Liver (tissue), 8 donors: ENCODE measurements at regions not wholly inside any gene's neighbourhood (a gene's known extent, or its start where the extent isn't known, plus 50 kb on each side); places are given as distances from the start of the nearest gene placed in this dataset.

Experiments
- DNase-seq: peaks from one replicate; pipeline ENCODE4 v3.0.0-alpha.2; 2017; ENCODE audit warnings: low spot score
- H3K27ac ChIP-seq, 2 donors: one replicate each; pipeline ENCODE4 v1.7.0; 2013; ENCODE audit warnings: inconsistent platforms in 2 of 2, low read length in 2 of 2, control low read depth in 1 of 2, low read depth in 1 of 2, mild to moderate bottlenecking in 1 of 2
- H3K27me3 ChIP-seq, 4 donors: one replicate each; pipeline versions ENCODE4 v1.6.1 to v1.7.0; 2013; ENCODE audit warnings: low read length in 3 of 4, inconsistent platforms in 1 of 4, mild to moderate bottlenecking in 1 of 4, moderate library complexity in 1 of 4; ENCODE audit not compliant: control insufficient read depth in 4 of 4, insufficient read depth in 4 of 4
- H3K36me3 ChIP-seq, 4 donors: one replicate each; pipeline versions ENCODE4 v1.6.1 to v1.7.0; 2013; ENCODE audit warnings: low read length in 3 of 4, mild to moderate bottlenecking in 3 of 4, low read depth in 1 of 4, moderate library complexity in 1 of 4; ENCODE audit not compliant: control insufficient read depth in 4 of 4, insufficient read depth in 3 of 4
- H3K4me1 ChIP-seq, 4 donors: one replicate each; pipeline versions ENCODE4 v1.6.1 to v1.7.0; 2013; ENCODE audit warnings: low read length in 3 of 4, mild to moderate bottlenecking in 3 of 4, moderate library complexity in 1 of 4; ENCODE audit not compliant: control insufficient read depth in 4 of 4, insufficient read depth in 4 of 4
- H3K4me3 ChIP-seq, 3 donors: one replicate each; pipeline versions ENCODE4 v1.6.1 to v1.7.0; 2013; ENCODE audit warnings: low read length in 3 of 3, control low read depth in 1 of 3, low read depth in 1 of 3, mild to moderate bottlenecking in 1 of 3
- H3K9ac ChIP-seq, 2 donors: one replicate each; pipeline ENCODE4 v1.7.0; 2013; ENCODE audit warnings: low read length in 2 of 2, mild to moderate bottlenecking in 2 of 2, moderate library complexity in 2 of 2, control low read depth in 1 of 2, low read depth in 1 of 2
- H3K9me3 ChIP-seq, 4 donors: one replicate each; pipeline versions ENCODE4 v1.6.1 to v1.7.0; 2013; ENCODE audit warnings: low read length in 3 of 4; ENCODE audit not compliant: control insufficient read depth in 4 of 4
- EGR1 ChIP-seq, 2 donors: IDR thresholded peaks; 2 replicates each; pipeline ENCODE4 v1.6.1; 2016 to 2018; ENCODE audit warnings: antibody characterized with exemption in 2 of 2, low read depth in 2 of 2
- FOXA2 ChIP-seq: IDR thresholded peaks from 2 replicates; pipeline ENCODE4 v1.6.1; 2016; ENCODE audit warnings: antibody characterized with exemption
- GABPA ChIP-seq, 2 donors: IDR thresholded peaks in 1 of 2; conservative IDR thresholded peaks in 1 of 2; 2 replicates each; pipeline ENCODE4 v1.6.1; 2016; ENCODE audit warnings: antibody characterized with exemption in 2 of 2, mild to moderate bottlenecking in 1 of 2, moderate library complexity in 1 of 2
- HNF4G ChIP-seq: IDR thresholded peaks from 2 replicates; pipeline ENCODE4 v1.6.1; 2016; ENCODE audit warnings: antibody characterized with exemption
- JUND ChIP-seq, 2 donors: IDR thresholded peaks; 2 replicates each; pipeline ENCODE4 v1.6.1; 2016; ENCODE audit warnings: antibody characterized with exemption in 2 of 2
- MAX ChIP-seq: IDR thresholded peaks from 2 replicates; pipeline ENCODE4 v1.6.1; 2016; ENCODE audit warnings: antibody characterized with exemption
- RAD21 ChIP-seq, 2 donors: IDR thresholded peaks; 2 replicates each; pipeline ENCODE4 v1.6.1; 2016; ENCODE audit warnings: antibody characterized with exemption in 2 of 2, mild to moderate bottlenecking in 2 of 2
- RXRA ChIP-seq, 2 donors: IDR thresholded peaks; 2 replicates each; pipeline ENCODE4 v1.6.1; 2017 to 2018; ENCODE audit warnings: antibody characterized with exemption in 2 of 2, mild to moderate bottlenecking in 1 of 2
- SP1 ChIP-seq: IDR thresholded peaks from 2 replicates; pipeline ENCODE4 v1.6.1; 2018; ENCODE audit warnings: antibody characterized with exemption, mild to moderate bottlenecking
- TAF1 ChIP-seq: conservative IDR thresholded peaks from 2 replicates; pipeline ENCODE4 v1.6.1; 2016; ENCODE audit warnings: antibody characterized with exemption, mild to moderate bottlenecking
- YY1 ChIP-seq: IDR thresholded peaks from 2 replicates; pipeline ENCODE4 v1.6.1; 2016; ENCODE audit warnings: antibody characterized with exemption, mild to moderate bottlenecking
- ZBTB33 ChIP-seq: IDR thresholded peaks from 2 replicates; pipeline ENCODE4 v1.6.1; 2016; ENCODE audit warnings: antibody characterized with exemption
- WGBS: extraction: QIAGEN DNeasy Blood & Tissue Kit; methylation state at CpG from one replicate; pipeline ENCODE4 v1.1.7; 2013; 5-methylcytosine and 5-hydroxymethylcytosine counted together
- TF ChIP-seq, protein P1 (sequence below): fragments of 150-350 bp; IDR thresholded peaks from 2 replicates; pipeline ENCODE4 v1.5.1; 2017; ENCODE audit warnings: improper control_type of control experiment, low read depth, low read length; ENCODE audit not compliant: missing input control
- TF ChIP-seq, protein P2 (sequence below): IDR thresholded peaks from 2 replicates; pipeline ENCODE4 v1.6.1; 2016; ENCODE audit warnings: antibody characterized with exemption, mild to moderate bottlenecking
- donor health status: healthy.
- donor health status: healthy.
- donor health status: healthy.
- donor health status: healthy.
- donor health status: healthy.

DNA sequence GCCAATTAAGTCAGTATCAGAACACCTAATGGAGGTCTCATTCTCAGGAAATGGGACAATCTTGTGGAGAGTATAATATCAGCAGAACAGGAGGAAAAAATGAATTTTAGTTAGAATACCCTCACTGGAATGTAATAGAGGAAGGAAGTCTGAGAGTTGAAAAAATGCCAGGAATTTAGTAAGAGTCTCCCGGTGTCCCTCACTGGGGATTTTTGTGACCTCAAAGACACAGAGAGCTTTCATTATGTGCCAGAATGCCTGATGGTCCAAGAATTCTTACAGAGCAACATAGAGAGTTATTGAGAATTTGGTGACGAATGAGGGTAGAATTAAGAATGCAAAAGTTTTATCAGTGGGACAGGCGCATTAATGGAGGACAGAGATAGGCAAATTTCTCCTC, 443.5 kb upstream of the B3GALT2 start:
- WGBS = 63% methylated on average over 3 of the region's 3 CpGs
- Histone ChIP-seq H3K27me3 (no peaks in the 10 kb centered on the region), H3K4me1 (peaks cover 0 to 8% (median 0%) of the 10 kb centered on the region in 4 donors), H3K27ac (no peak overlapping the region), H3K9ac (no peak overlapping the region), H3K4me3 (no peak overlapping the region), H3K9me3 (no peaks in the 10 kb centered on the region), H3K36me3 (no peaks in the 10 kb centered on the region)
- no peak for DNase-seq
- TF ChIP-seq FOXA2 = no peak
- no peak for TF ChIP-seq ZBTB33
- no peak for TF ChIP-seq SP1
- TF ChIP-seq RXRA (IDR thresholded peaks at IDR 0.05) = no peak
- TF ChIP-seq EGR1 (IDR thresholded peaks at IDR 0.05; ENCODE audit: low read depth in 2 of 2) = no peak

GRCh38 chr1:193626695-193627094, 440.3 kb upstream of the B3GALT2 start:
- no peak for TF ChIP-seq HNF4G
- TF ChIP-seq RXRA (IDR thresholded peaks at IDR 0.05) = no peak
- TF ChIP-seq YY1 = no peak
- TF ChIP-seq RAD21 (IDR thresholded peaks at IDR 0.05) = no peak
- no peak for TF ChIP-seq MAX
- H3K9ac ChIP-seq = no peak overlapping the region
- 86% methylated on average over 2 of the region's 2 CpGs for WGBS
- H3K36me3 ChIP-seq = no peaks in the 10 kb centered on the region
- peaks cover 0 to 8% (median 0%) of the 10 kb centered on the region in 4 donors for H3K4me1 ChIP-seq
- no peaks in the 10 kb centered on the region for H3K27me3 ChIP-seq
- H3K4me3 ChIP-seq = no peak overlapping the region
- no peak overlapping the region for H3K27ac ChIP-seq
- DNase-seq = no peak
- no peaks in the 10 kb centered on the region for H3K9me3 ChIP-seq

DNA sequence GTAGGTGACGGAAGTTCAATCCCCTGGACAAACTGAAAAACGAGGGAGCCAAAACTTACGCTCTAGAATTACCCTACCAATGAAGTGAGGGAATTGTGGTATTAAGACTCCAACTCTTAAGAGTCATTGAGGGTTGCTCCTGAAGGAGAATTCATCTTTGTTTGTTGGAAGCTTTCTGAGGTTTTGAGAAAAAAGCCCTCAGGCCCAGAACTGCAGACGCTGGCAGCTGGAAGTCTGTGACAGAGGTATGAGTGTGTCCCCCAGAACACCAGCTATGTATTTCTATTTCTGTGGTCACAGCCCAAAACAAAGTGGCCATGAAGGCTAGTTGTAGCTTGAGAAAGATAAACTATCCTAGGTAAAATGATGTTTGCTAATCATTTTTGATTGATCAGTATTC, 438.8 kb upstream of the B3GALT2 start:
- TF ChIP-seq HNF4G (no peak), JUND (IDR thresholded peaks at IDR 0.05) (no peak), RAD21 (IDR thresholded peaks at IDR 0.05) (no peak), ZBTB33 (no peak)
- 74% methylated on average over 4 of the region's 4 CpGs for WGBS
- no peaks in the 10 kb centered on the region for H3K27me3 ChIP-seq

GRCh38 chr1:193619911-193620310, 433.5 kb upstream of the B3GALT2 start:
- H3K4me1 ChIP-seq = no peaks in the 10 kb centered on the region
- no peak overlapping the region for H3K9ac ChIP-seq
- no peak for DNase-seq
- 95% methylated on average over 2 of the region's 2 CpGs for WGBS
- H3K27me3 ChIP-seq = no peaks in the 10 kb centered on the region
- no peak overlapping the region for H3K27ac ChIP-seq
- no peaks in the 10 kb centered on the region for H3K9me3 ChIP-seq
- no peaks in the 10 kb centered on the region for H3K36me3 ChIP-seq
- H3K4me3 ChIP-seq = no peak overlapping the region
- TF ChIP-seq FOXA2 (no peak), YY1 (no peak), HNF4G (no peak), RAD21 (IDR thresholded peaks at IDR 0.05) (no peak), RXRA (IDR thresholded peaks at IDR 0.05) (no peak), GABPA (IDR thresholded peaks at IDR 0.05 in 1 of 2, conservative IDR thresholded peaks at IDR 0.05 in 1 of 2) (no peak), JUND (IDR thresholded peaks at IDR 0.05) (no peak), TAF1 (no peak)
- TF ChIP-seq, protein P1, sequence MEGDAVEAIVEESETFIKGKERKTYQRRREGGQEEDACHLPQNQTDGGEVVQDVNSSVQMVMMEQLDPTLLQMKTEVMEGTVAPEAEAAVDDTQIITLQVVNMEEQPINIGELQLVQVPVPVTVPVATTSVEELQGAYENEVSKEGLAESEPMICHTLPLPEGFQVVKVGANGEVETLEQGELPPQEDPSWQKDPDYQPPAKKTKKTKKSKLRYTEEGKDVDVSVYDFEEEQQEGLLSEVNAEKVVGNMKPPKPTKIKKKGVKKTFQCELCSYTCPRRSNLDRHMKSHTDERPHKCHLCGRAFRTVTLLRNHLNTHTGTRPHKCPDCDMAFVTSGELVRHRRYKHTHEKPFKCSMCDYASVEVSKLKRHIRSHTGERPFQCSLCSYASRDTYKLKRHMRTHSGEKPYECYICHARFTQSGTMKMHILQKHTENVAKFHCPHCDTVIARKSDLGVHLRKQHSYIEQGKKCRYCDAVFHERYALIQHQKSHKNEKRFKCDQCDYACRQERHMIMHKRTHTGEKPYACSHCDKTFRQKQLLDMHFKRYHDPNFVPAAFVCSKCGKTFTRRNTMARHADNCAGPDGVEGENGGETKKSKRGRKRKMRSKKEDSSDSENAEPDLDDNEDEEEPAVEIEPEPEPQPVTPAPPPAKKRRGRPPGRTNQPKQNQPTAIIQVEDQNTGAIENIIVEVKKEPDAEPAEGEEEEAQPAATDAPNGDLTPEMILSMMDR = no peak
- TF ChIP-seq, protein P2, sequence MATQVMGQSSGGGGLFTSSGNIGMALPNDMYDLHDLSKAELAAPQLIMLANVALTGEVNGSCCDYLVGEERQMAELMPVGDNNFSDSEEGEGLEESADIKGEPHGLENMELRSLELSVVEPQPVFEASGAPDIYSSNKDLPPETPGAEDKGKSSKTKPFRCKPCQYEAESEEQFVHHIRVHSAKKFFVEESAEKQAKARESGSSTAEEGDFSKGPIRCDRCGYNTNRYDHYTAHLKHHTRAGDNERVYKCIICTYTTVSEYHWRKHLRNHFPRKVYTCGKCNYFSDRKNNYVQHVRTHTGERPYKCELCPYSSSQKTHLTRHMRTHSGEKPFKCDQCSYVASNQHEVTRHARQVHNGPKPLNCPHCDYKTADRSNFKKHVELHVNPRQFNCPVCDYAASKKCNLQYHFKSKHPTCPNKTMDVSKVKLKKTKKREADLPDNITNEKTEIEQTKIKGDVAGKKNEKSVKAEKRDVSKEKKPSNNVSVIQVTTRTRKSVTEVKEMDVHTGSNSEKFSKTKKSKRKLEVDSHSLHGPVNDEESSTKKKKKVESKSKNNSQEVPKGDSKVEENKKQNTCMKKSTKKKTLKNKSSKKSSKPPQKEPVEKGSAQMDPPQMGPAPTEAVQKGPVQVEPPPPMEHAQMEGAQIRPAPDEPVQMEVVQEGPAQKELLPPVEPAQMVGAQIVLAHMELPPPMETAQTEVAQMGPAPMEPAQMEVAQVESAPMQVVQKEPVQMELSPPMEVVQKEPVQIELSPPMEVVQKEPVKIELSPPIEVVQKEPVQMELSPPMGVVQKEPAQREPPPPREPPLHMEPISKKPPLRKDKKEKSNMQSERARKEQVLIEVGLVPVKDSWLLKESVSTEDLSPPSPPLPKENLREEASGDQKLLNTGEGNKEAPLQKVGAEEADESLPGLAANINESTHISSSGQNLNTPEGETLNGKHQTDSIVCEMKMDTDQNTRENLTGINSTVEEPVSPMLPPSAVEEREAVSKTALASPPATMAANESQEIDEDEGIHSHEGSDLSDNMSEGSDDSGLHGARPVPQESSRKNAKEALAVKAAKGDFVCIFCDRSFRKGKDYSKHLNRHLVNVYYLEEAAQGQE = no peak

More for the DNA sequence above, 438.8 kb upstream of the B3GALT2 start:
- H3K4me1 ChIP-seq = peaks cover 0 to 7% (median 0%) of the 10 kb centered on the region in 4 donors
- DNase-seq = no peak
- H3K27ac ChIP-seq = no peak overlapping the region
- no peaks in the 10 kb centered on the region for H3K36me3 ChIP-seq
- H3K4me3 ChIP-seq = no peak overlapping the region
- H3K9me3 ChIP-seq = no peaks in the 10 kb centered on the region
- no peak overlapping the region for H3K9ac ChIP-seq
